ENCODE measurements at regions not wholly inside any gene's neighbourhood (a gene's known extent, or its start where the extent isn't known, plus 50 kb on each side); places are given as distances from the start of the nearest gene placed in this dataset.

- no peak for DNase-seq
Measured at GRCh38 chr21:43331962-43332828, 94.7 kb downstream of the SIK1 start.

DNA sequence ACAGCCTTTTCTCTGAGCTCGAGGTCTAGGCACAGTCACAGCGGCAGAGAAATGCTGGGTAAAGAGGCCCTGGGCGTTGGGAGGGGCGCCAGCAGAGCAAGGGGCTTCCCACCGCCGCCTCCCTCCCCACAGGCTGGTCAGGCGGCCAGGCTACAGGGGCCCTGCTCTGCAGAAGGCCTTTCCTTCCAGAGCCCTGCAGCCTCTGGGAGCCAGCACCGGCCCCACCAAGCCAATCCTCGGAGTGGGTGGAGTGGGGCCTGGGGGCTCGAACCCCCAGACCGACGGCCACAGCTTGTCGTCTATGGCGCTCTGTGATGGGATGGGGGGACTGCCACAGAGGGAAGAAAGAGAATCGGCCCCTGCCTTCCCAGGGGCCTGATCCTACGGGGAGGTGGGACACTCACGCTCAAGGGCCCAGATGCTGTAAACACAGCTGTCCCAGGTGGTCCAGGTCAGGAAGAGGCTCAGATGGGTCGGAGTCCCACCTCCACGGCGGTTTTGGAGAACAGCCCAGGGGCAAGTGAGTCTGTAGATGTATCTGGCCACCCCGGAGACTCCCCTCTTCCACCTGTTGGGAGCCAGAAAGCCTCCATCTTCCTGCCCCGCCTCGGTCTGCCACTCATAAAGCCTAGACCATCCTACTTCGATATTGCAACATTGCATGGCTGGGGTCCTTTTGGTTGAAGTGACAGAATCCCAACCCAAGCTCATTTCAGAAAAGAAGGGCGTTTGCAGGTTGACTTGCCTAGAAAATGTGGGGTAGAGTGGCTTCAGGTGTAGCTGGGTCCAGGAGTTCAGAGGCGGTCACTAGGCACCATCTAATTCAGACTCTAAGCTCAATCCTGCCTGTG lies 95.6 kb downstream of the SIK1 start:
- DNase-seq = no peak

GRCh38 chr21:43330306-43330881 lies 96.5 kb downstream of the SIK1 start:
- DNase-seq = no peak

- no peak for DNase-seq
Measured at GRCh38 chr21:43329711-43330269, 97.1 kb downstream of the SIK1 start.

DNA sequence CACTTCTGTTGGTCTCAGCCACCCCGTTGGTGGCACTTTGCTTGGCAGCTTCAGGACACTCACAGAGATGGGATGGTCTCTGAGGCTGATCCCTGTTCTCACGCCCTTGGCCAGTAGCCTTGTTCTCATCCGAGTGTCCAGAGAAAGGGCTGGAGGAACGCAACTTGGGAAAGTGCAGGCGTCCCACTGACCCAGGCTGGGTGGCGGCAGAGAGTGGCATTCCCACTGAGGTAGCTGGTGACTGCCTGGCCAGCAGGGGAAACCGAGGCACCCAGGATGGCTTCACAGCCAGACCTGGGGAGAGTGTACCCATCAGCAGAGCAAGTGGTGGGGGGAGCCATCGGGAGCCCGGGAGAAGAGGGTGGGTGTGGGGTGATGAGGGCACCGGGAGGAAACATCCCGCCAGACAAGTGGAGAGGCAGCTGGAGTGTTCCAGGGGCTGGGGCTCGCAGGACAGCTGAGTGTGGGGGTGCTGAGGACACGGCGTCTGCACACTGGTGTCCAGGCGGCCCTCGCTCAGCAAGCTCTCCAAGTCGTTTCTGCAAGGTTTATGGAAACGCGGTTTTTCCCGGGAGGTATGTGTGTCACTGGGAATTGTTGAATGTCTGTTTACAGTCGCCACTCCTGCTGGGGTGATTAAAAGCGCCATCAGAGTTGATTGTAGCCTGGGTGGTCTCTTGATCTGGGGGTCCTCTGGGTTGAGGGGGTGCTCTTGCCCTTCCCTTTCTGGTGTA lies 97.8 kb downstream of the SIK1 start:
- no peak for DNase-seq

GRCh38 chr21:43328185-43328957 lies 98.6 kb downstream of the SIK1 start:
- DNase-seq = no peak

DNA sequence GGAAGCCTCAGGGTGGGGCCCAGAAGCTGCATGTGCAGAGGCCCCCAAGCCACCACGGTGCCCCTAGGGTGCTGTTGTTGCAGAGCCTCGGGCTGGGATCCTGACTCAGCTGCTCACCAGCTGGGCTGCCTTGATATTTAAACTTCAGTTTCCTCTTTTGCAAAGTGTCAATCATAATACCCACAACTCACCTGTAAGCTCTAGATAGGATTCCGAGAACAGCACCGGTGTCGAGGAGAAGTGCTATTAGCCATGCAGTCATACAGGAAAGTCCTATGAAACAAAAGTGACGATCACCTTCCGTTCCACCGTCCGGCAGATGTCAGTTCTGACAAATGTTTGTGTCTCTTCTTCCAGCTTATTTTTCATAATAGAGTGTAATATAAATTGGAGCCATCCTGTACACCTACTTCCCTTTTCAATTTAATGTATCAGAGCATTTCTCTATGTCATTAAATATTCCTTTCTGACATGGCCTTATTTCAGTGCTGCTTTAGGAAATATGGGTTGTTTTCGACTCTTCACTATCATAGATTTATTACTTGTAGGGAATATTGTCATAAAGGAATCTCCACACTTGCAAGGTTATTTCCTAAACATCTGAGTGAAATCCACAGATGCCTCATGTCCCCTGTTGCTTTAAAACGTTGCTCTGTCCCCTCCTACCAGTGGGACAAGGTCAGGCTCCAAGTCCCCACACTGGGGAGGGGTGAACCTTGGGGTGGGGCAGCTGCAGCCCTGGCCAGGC lies 100.8 kb downstream of the SIK1 start:
- no peak for DNase-seq

GRCh38 chr21:43325036-43325435 lies 101.9 kb downstream of the SIK1 start:
- no peak for DNase-seq

DNA sequence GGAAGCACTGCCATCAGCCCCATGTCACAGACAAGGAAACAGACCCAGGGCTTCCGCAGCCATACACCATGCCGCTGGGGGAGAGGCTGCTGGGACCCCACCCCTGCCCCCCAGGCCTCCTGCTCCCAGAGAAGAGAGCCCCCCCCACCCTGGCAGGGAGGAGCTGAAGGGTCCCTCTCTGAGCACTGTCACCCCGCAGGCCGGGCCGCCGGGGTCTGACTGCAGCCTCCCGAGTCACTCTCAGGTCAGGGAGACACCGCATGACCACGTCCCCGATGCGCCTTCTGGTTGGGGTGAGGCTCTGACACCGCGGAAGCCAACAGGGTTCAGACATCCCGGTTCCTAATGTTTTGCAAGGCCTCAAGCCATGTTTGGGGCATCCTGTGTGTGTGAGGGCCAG lies 102.3 kb downstream of the SIK1 start:
- no peak for DNase-seq

DNA sequence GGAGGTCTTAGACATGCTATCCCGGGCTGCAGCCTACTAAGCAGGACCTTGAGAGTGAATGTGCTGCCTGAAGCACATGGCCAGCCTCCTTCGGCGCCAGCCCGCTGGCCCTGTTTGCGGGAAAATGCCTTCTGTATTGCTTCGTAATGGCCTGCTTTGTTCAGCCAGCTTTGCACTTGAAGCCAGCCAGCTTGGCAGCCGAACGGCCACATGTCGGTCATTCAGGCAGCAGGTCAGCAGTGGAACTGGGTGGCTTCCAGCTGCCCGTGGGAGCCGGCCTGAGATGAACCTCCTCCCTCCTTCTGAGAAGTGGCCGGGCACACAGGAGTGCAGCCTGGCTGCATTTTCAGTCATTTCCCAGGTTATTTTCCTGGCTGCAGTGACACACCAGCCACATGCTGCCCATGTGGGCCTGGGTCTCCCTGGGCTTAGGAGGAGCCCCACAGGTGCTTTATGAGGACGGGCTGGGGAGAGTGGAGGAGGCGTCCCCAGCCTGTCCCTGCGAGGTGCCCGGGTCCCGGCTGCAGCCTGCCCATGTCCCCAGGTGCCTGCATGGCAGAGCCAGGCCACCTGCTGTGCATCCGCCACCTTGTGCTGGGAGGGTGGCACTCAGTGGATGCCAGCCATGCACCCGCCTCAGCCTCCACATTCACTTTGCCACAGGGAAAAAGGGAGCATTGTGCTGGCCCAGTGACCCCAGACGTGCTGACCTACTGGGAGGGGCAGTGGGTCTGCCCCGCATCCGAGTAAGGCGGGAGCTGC lies 103.5 kb downstream of the SIK1 start:
- DNase-seq = no peak

GRCh38 chr21:43322805-43323204 lies 104.1 kb downstream of the SIK1 start:
- no peak for DNase-seq

DNA sequence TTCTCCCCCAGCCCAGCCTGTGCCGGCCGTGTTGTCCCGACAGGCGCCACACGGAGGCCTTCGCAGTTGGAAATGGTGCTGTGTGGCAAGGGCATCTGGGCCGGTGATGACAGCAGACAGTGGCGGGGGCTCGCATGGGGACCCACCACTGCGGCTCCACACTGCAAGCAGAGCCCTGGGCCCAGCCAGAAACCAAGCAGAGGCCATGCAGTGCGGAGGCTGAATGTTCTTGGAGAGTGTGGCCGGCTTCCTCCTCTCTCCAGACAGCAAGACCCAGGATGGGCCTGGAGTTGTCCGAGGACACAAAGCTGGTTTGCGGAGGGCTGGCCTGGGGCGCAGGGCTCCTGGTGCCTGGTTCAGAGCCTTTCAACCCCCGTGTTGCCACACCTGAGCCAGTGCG lies 104.6 kb downstream of the SIK1 start:
- DNase-seq = no peak

- DNase-seq = no peak
Measured at GRCh38 chr21:43321611-43322010, 105.3 kb downstream of the SIK1 start.

GRCh38 chr21:43321111-43321510 lies 105.8 kb downstream of the SIK1 start:
- no peak for DNase-seq

DNA sequence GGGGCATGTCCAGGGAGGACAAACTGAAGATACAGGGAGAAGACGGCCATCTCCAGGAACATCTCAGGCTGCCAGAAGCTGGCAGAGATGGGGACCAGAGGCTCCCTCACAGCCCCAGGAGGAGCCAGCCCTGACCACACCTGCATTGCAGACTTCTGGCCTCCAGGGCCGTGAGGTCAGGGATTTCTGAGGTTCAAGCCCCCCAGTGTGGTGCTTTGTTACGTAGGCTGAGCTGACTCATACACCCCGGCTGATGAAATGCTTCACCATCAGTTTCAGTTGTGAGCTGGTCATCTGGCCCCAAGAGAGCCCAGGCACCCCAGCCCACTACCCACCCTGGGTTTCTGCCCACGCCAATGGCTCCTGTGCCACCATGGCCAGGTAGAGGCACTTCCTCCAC lies 106.4 kb downstream of the SIK1 start:
- DNase-seq = no peak

DNA sequence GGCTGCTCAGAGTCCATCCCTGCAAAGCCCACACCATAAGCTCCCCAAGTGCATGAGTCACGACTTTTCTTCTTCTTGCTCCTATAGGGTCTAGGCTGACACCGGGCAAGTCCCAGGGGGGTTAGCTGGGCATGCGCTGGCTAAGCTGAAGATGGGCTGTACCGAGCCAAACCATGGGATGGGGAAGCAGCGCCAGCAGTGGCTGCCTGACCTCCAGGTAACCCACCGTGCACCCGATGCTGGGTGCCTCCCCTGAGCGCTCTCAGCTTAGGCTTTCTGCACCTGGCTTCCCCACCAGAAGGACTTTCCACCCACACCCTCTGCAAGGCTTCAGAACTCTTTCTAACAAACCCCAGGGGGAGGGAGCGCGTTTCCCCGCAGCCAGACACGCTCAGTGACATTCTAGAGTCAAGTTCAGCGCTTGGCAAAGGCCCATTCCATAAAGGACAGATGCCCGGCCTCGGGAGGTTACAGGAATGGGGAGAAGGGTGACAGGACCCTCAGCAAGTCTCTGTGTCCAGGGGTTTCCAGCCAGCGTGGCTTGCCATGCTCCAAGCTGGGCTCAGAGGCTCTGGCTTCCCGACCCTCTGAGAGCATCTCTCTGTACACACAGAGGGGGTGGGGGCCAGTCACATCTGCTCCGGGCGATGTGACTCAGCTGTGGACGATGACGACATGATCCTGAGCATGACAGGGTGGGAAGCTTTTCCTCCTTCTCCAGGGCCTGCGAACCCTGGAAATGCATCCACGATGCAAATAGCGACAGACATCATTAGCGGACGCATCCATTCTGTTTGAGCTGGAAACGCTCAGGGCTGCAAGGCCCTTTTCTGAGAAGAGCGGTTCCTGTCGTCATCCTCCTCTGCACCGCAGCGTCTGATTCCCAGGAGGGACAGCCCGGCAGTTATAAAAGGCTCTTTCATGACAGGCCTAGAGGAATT lies 107.8 kb downstream of the SIK1 start:
- no peak for DNase-seq

DNA sequence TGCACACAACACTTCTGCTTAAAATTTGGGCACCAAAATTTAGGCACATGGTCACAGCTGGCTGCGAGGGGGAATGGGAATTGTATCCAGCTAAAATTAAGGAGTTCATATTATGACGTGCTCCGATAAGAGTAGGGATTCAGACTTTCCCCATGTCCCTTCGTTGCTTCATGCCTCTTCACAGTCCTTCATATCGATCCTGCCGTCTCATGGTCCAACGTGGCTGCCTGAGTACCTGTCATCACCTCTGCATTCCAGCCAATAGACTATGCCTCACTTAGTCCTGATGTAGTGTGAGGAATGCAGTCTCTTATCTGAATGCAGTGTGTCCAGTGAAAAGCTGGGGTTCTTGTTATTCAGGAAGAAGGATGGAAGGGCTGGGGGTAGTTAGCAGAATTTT lies 108.6 kb downstream of the SIK1 start:
- DNase-seq = no peak

DNA sequence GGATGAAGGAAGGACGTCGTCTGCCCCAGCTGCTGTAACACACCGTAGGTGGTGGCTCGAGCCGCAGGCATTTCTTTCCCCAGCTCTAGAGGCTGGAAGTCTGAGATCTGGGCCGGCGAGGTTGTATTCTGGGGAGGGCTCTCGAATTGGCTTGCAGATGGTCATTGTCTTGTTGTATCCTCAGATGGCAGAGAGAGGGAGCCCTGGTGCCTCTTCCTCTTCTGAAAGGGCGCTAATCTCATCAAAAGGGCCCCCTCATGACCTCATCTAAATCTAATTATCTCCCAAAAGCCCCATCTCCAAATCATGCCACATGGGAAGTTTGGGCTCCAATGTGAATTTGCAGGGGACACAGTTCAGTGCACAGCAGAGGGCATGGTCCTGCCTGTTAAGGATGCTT lies 109.0 kb downstream of the SIK1 start:
- no peak for DNase-seq

- DNase-seq = no peak
Measured at GRCh38 chr21:43317254-43317748, 109.6 kb downstream of the SIK1 start.
